Stromal cell of bone marrow (primary cell): ENCODE measurements at regions not wholly inside any gene's neighbourhood (a gene's known extent, or its start where the extent isn't known, plus 50 kb on each side); places are given as distances from the start of the nearest gene placed in this dataset.
A peak's percentile ranks its signal among the peaks of the same experiment; 100 is the strongest.

Source experiments
- DNase-seq: peaks from one replicate; pipeline ENCODE4 v3.0.0-alpha.2; 2012; ENCODE audit warnings: low read depth

- DNase-seq, result no peak
These were observed 207.0 kb upstream of the CCDC68 start for GRCh38 chr18:55166260-55166598.

- DNase-seq, result no peak
These were observed 204.3 kb upstream of the CCDC68 start for GRCh38 chr18:55163550-55163949.

GRCh38 chr18:55161916-55162315 lies 202.7 kb upstream of the CCDC68 start:
- no peak for DNase-seq

- DNase-seq, result no peak
These were observed 199.8 kb upstream of the CCDC68 start for GRCh38 chr18:55159027-55159426.

GRCh38 chr18:55158570-55158969 lies 199.3 kb upstream of the CCDC68 start:
- DNase-seq, result no peak

GRCh38 chr18:55153346-55153745 lies 194.1 kb upstream of the CCDC68 start:
- DNase-seq, result no peak

- DNase-seq, result peak; percentile 18
These were observed 193.5 kb upstream of the CCDC68 start for GRCh38 chr18:55152801-55153200.

- DNase-seq, result no peak
These were observed 190.7 kb upstream of the CCDC68 start for GRCh38 chr18:55149994-55150393.

- no peak for DNase-seq
These were observed 188.5 kb upstream of the CCDC68 start for GRCh38 chr18:55147791-55148190.

GRCh38 chr18:55144193-55144930 lies 185.1 kb upstream of the CCDC68 start:
- DNase-seq, result no peak

GRCh38 chr18:55142410-55142809 lies 183.1 kb upstream of the CCDC68 start:
- no peak for DNase-seq

- DNase-seq, result no peak
These were observed 182.1 kb upstream of the CCDC68 start for GRCh38 chr18:55141318-55141717.

- no peak for DNase-seq
These were observed 180.6 kb upstream of the CCDC68 start for GRCh38 chr18:55139836-55140235.

- no peak for DNase-seq
These were observed 180.0 kb upstream of the CCDC68 start for GRCh38 chr18:55139307-55139706.

GRCh38 chr18:55138401-55138800 lies 179.1 kb upstream of the CCDC68 start:
- DNase-seq, result no peak

- DNase-seq, result no peak
These were observed 178.3 kb upstream of the CCDC68 start for GRCh38 chr18:55137602-55138001.

GRCh38 chr18:55136864-55137263 lies 177.6 kb upstream of the CCDC68 start:
- DNase-seq, result no peak

GRCh38 chr18:55136258-55136657 lies 177.0 kb upstream of the CCDC68 start:
- no peak for DNase-seq

GRCh38 chr18:55133378-55133777 lies 174.1 kb upstream of the CCDC68 start:
- DNase-seq, result no peak

GRCh38 chr18:55128437-55128836 lies 169.2 kb upstream of the CCDC68 start:
- DNase-seq, result no peak

- peak; percentile 76 for DNase-seq
These were observed 165.0 kb upstream of the CCDC68 start for GRCh38 chr18:55124078-55124763.

- no peak for DNase-seq
These were observed 164.1 kb upstream of the CCDC68 start for GRCh38 chr18:55123361-55123760.

- DNase-seq, result no peak
These were observed 162.3 kb upstream of the CCDC68 start for GRCh38 chr18:55121397-55122170.
